A549 (cell line): ENCODE measurements at regions not wholly inside any gene's neighbourhood (a gene's known extent, or its start where the extent isn't known, plus 50 kb on each side); places are given as distances from the start of the nearest gene placed in this dataset.

ENCODE experiments used
- CEBPB ChIP-seq, 2 experiments: fragments of >200 bp in 1 of 2; sonication (Bioruptor Twin) in 1 of 2; formaldehyde crosslinking in 1 of 2; IDR thresholded peaks; 2 replicates each; pipeline ENCODE4 v1.6.1; 2012 to 2016
- MAX ChIP-seq: IDR thresholded peaks from 2 replicates; pipeline ENCODE4 v1.6.1; 2012
- PBX3 ChIP-seq: IDR thresholded peaks from 2 replicates; pipeline ENCODE4 v1.6.1; 2012
- POLR2A ChIP-seq: IDR thresholded peaks from 2 replicates; pipeline ENCODE4 v1.6.1; 2012; ENCODE audit warnings: mild to moderate bottlenecking, low read length
- ZFP36 ChIP-seq: fragments of 450-650 bp; IDR thresholded peaks from 2 replicates; pipeline ENCODE4 v1.6.1; 2014; ENCODE audit warnings: borderline replicate concordance; ENCODE audit not compliant: partially characterized antibody
- TF ChIP-seq, protein P1 (sequence below): fragments of >200 bp; sonication (Bioruptor Twin); formaldehyde crosslinking; IDR thresholded peaks from 3 replicates; pipeline ENCODE4 v1.5.1; 2016
- TF ChIP-seq, protein P2 (sequence below): fragments of 200-600 bp; sonication (generic); IDR thresholded peaks from 2 replicates; pipeline ENCODE4 v1.6.1; 2016; ENCODE audit warnings: antibody characterized with exemption, mild to moderate bottlenecking, moderate library complexity

GRCh38 chr12:60107992-60108391 lies 512.2 kb downstream of the SLC16A7 start:
- TF ChIP-seq ZFP36 (no peak), PBX3 (no peak), CEBPB (IDR thresholded peaks at IDR 0.05) (no peak), MAX (no peak), POLR2A (no peak)
- TF ChIP-seq, protein P1, sequence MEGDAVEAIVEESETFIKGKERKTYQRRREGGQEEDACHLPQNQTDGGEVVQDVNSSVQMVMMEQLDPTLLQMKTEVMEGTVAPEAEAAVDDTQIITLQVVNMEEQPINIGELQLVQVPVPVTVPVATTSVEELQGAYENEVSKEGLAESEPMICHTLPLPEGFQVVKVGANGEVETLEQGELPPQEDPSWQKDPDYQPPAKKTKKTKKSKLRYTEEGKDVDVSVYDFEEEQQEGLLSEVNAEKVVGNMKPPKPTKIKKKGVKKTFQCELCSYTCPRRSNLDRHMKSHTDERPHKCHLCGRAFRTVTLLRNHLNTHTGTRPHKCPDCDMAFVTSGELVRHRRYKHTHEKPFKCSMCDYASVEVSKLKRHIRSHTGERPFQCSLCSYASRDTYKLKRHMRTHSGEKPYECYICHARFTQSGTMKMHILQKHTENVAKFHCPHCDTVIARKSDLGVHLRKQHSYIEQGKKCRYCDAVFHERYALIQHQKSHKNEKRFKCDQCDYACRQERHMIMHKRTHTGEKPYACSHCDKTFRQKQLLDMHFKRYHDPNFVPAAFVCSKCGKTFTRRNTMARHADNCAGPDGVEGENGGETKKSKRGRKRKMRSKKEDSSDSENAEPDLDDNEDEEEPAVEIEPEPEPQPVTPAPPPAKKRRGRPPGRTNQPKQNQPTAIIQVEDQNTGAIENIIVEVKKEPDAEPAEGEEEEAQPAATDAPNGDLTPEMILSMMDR, result no peak
- TF ChIP-seq, protein P2, sequence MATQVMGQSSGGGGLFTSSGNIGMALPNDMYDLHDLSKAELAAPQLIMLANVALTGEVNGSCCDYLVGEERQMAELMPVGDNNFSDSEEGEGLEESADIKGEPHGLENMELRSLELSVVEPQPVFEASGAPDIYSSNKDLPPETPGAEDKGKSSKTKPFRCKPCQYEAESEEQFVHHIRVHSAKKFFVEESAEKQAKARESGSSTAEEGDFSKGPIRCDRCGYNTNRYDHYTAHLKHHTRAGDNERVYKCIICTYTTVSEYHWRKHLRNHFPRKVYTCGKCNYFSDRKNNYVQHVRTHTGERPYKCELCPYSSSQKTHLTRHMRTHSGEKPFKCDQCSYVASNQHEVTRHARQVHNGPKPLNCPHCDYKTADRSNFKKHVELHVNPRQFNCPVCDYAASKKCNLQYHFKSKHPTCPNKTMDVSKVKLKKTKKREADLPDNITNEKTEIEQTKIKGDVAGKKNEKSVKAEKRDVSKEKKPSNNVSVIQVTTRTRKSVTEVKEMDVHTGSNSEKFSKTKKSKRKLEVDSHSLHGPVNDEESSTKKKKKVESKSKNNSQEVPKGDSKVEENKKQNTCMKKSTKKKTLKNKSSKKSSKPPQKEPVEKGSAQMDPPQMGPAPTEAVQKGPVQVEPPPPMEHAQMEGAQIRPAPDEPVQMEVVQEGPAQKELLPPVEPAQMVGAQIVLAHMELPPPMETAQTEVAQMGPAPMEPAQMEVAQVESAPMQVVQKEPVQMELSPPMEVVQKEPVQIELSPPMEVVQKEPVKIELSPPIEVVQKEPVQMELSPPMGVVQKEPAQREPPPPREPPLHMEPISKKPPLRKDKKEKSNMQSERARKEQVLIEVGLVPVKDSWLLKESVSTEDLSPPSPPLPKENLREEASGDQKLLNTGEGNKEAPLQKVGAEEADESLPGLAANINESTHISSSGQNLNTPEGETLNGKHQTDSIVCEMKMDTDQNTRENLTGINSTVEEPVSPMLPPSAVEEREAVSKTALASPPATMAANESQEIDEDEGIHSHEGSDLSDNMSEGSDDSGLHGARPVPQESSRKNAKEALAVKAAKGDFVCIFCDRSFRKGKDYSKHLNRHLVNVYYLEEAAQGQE, result no peak
